ENCODE measurements at regions not wholly inside any gene's neighbourhood (a gene's known extent, or its start where the extent isn't known, plus 50 kb on each side); places are given as distances from the start of the nearest gene placed in this dataset.

DNA sequence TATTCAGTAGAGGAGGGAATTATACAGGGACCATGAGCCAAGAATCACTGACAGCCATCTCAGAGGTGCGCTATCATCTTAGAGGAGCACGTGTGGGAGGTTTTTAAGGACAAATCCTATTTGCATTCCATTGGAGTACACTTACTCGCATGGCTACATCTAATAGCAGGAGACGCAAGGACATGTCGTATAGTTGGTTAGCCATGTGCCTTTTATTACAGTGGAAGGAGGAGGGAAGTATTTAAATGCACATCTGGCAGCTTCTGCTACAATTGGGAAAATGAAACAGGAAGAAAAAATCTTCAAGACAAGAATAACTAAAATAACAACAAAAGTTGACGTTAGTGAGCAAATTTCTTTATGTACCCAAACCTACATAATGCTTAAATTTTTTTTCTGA, 86.5 kb upstream of the UGP2 start:
- TF ChIP-seq YY1 (IDR thresholded peaks at IDR 0.05; ENCODE audit: low read depth) (no peak), TCF12 (IDR thresholded peaks at IDR 0.05) (no peak), FOXM1 (IDR thresholded peaks at IDR 0.05; ENCODE audit: low read depth) (no peak), NRF1 (IDR thresholded peaks at IDR 0.05; ENCODE audit: low read depth, low read length) (no peak), GABPA (IDR thresholded peaks at IDR 0.05; ENCODE audit: low read depth) (no peak), ELF1 (IDR thresholded peaks at IDR 0.05) (no peak), SIN3A (IDR thresholded peaks at IDR 0.05; ENCODE audit: borderline replicate concordance, low read depth, low read length) (no peak), POLR2AphosphoS5 (IDR thresholded peaks at IDR 0.05; ENCODE audit: low read depth, low read length) (no peak), TAF1 (IDR thresholded peaks at IDR 0.05; ENCODE audit: borderline replicate concordance, low read depth, low read length) (no peak), RAD21 (IDR thresholded peaks at IDR 0.05; ENCODE audit: low read length) (no peak), RXRA (IDR thresholded peaks at IDR 0.05; ENCODE audit: borderline replicate concordance, low read depth) (no peak)
- TF ChIP-seq, protein P1, sequence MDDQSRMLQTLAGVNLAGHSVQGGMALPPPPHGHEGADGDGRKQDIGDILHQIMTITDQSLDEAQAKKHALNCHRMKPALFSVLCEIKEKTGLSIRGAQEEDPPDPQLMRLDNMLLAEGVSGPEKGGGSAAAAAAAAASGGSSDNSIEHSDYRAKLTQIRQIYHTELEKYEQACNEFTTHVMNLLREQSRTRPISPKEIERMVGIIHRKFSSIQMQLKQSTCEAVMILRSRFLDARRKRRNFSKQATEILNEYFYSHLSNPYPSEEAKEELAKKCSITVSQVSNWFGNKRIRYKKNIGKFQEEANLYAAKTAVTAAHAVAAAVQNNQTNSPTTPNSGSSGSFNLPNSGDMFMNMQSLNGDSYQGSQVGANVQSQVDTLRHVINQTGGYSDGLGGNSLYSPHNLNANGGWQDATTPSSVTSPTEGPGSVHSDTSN (IDR thresholded peaks at IDR 0.05): no peak
- TF ChIP-seq, protein P2, sequence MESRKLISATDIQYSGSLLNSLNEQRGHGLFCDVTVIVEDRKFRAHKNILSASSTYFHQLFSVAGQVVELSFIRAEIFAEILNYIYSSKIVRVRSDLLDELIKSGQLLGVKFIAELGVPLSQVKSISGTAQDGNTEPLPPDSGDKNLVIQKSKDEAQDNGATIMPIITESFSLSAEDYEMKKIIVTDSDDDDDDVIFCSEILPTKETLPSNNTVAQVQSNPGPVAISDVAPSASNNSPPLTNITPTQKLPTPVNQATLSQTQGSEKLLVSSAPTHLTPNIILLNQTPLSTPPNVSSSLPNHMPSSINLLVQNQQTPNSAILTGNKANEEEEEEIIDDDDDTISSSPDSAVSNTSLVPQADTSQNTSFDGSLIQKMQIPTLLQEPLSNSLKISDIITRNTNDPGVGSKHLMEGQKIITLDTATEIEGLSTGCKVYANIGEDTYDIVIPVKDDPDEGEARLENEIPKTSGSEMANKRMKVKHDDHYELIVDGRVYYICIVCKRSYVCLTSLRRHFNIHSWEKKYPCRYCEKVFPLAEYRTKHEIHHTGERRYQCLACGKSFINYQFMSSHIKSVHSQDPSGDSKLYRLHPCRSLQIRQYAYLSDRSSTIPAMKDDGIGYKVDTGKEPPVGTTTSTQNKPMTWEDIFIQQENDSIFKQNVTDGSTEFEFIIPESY (IDR thresholded peaks at IDR 0.05; ENCODE audit: borderline replicate concordance, low read depth): no peak
- TF ChIP-seq, protein P3, sequence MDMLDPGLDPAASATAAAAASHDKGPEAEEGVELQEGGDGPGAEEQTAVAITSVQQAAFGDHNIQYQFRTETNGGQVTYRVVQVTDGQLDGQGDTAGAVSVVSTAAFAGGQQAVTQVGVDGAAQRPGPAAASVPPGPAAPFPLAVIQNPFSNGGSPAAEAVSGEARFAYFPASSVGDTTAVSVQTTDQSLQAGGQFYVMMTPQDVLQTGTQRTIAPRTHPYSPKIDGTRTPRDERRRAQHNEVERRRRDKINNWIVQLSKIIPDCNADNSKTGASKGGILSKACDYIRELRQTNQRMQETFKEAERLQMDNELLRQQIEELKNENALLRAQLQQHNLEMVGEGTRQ (IDR thresholded peaks at IDR 0.05; ENCODE audit: borderline replicate concordance, low read depth, low read length): no peak
- Histone ChIP-seq H3K36me3 (replicated peaks in 1 of 2; ENCODE audit: control insufficient read depth in 1 of 2, insufficient read depth in 2 of 2, low read length in 1 of 2) (no peaks in the 10 kb centered on the region), H3K9ac (no peak overlapping the region), H3K27me3 (ENCODE audit: insufficient read depth) (no peaks in the 10 kb centered on the region), H2AFZ (ENCODE audit: low read depth) (no peak overlapping the region), H3K4me3 (ENCODE audit: low read depth in 2 of 2, low read length in 1 of 2) (no peak overlapping the region), H3F3A (replicated peaks; ENCODE audit: insufficient read depth) (peaks cover 14% of the 10 kb centered on the region), H3K79me2 (ENCODE audit: insufficient read depth) (no peaks in the 10 kb centered on the region), H3K9me2 (no peaks in the 10 kb centered on the region), H3K27ac (ENCODE audit: low read depth in 2 of 2, low read length in 1 of 2) (peak overlapping the region in 1 of 2 experiments; percentile 35; a peak in 1 of 4 replicates), H3K4me1 (ENCODE audit: control insufficient read depth in 1 of 2, insufficient read depth in 2 of 2, low read depth in 1 of 2, low read length in 1 of 2) (peaks cover 0 to 4% of the 10 kb centered on the region in 2 experiments; a peak in 1 of 4 replicates), H3K9me3 (no peaks in the 10 kb centered on the region), H3K4me2 (no peak overlapping the region), H4K20me1 (ENCODE audit: insufficient read depth) (no peaks in the 10 kb centered on the region)
- CTCF ChIA-PET: interaction anchor here (1.1 to 1.2 kb wide), 2 partner anchors 11 to 56 kb away, joined by 3 to 4 read pairs; no protein-coding TSS in a partner anchor
- POLR2A ChIA-PET: no interaction called here
- no peak for DNase-seq
- 94% methylated on average over 6 of the region's 6 CpGs for WGBS (ENCODE audit: low lambda C conversion rate)

DNA sequence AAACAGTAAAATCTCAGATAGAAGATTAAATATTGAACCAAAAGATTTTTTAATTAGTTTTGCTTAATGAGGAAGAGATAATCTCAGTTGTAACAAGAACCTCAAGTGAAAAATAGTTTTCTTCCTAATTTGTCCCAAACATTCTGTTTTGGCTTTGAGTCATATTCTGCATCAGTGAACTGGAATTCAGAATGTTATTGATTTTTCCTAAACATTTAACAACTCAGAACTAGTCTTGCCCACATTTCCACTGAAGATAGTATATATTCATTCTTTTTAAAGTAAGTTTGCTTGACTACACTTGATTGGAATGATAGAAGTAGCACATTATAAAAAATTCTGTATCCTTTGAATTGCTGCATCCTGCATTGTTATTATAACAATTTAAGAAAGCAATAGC, 85.7 kb upstream of the UGP2 start:
- H3K4me3 ChIP-seq (ENCODE audit: low read depth in 2 of 2, low read length in 1 of 2): no peak overlapping the region
- no peaks in the 10 kb centered on the region for H3K79me2 ChIP-seq (ENCODE audit: insufficient read depth)
- no peaks in the 10 kb centered on the region for H3K9me3 ChIP-seq
- ChIA-PET POLR2A (no interaction called here), CTCF (no interaction called here)
- peak overlapping the region; percentile 20; the same call in 1 of the 2 replicates for H3K4me2 ChIP-seq
- H3K36me3 ChIP-seq (replicated peaks in 1 of 2; ENCODE audit: control insufficient read depth in 1 of 2, insufficient read depth in 2 of 2, low read length in 1 of 2): no peaks in the 10 kb centered on the region
- H4K20me1 ChIP-seq (ENCODE audit: insufficient read depth): no peaks in the 10 kb centered on the region
- H3K4me1 ChIP-seq (ENCODE audit: control insufficient read depth in 1 of 2, insufficient read depth in 2 of 2, low read depth in 1 of 2, low read length in 1 of 2): peaks cover 0 to 4% of the 10 kb centered on the region in 2 experiments; a peak in 1 of 4 replicates
- H3F3A ChIP-seq (replicated peaks; ENCODE audit: insufficient read depth): peaks cover 14% of the 10 kb centered on the region
- no peaks in the 10 kb centered on the region for H3K27me3 ChIP-seq (ENCODE audit: insufficient read depth)
- no peak overlapping the region for H3K9ac ChIP-seq
- DNase-seq: no peak
- H3K9me2 ChIP-seq: no peaks in the 10 kb centered on the region
- no peak overlapping the region for H2AFZ ChIP-seq (ENCODE audit: low read depth)
- H3K27ac ChIP-seq (ENCODE audit: low read depth in 2 of 2, low read length in 1 of 2): peak overlapping the region; percentile 35 to 44; a peak in 2 of 4 replicates
- TF ChIP-seq JUND (IDR thresholded peaks at IDR 0.05) (peak; percentile 49), FOSL2 (IDR thresholded peaks at IDR 0.05; ENCODE audit: borderline replicate concordance, low read depth) (peak; percentile 45; the same call in 1 of the 2 replicates), CHD2 (IDR thresholded peaks at IDR 0.05; ENCODE audit: low read length, partially characterized antibody) (no peak), FOXJ3 (CRISPR knock-in tag; IDR thresholded peaks at IDR 0.05) (no peak), SMC3 (IDR thresholded peaks at IDR 0.05; ENCODE audit: low read depth, low read length) (no peak), RXRA (IDR thresholded peaks at IDR 0.05; ENCODE audit: borderline replicate concordance, low read depth) (no peak), MEF2A (IDR thresholded peaks at IDR 0.05; ENCODE audit: borderline replicate concordance, low read depth) (no peak), GABPA (IDR thresholded peaks at IDR 0.05; ENCODE audit: low read depth) (no peak; the same call in 1 of the 2 replicates), TAF1 (IDR thresholded peaks at IDR 0.05; ENCODE audit: borderline replicate concordance, low read depth, low read length) (no peak), ELF1 (IDR thresholded peaks at IDR 0.05) (no peak), SIN3A (IDR thresholded peaks at IDR 0.05; ENCODE audit: borderline replicate concordance, low read depth, low read length) (no peak)
- TF ChIP-seq, protein P1 (IDR thresholded peaks at IDR 0.05): no peak

All from SK-N-SH (cell line).